ENCODE measurements at regions not wholly inside any gene's neighbourhood (a gene's known extent, or its start where the extent isn't known, plus 50 kb on each side); places are given as distances from the start of the nearest gene placed in this dataset.

- in situ Hi-C loops (cut with HindIII; ENCODE audit: low pct_unique_long_range_greater_than_20kb, low sequenced_read_pairs) (no loop called here), intact Hi-C loops (cut with micrococcal nuclease; ENCODE audit: unreplicated experiment) (no loop called here)
- Histone ChIP-seq H3K4me1 (ENCODE audit: control insufficient read depth, insufficient read depth, low read length) (no peaks in the 10 kb centered on the region), H3K27me3 (ENCODE audit: control insufficient read depth, insufficient read depth, low read length) (no peaks in the 10 kb centered on the region), H3K36me3 (ENCODE audit: control insufficient read depth, insufficient read depth, low read length) (no peaks in the 10 kb centered on the region), H3K4me3 (ENCODE audit: low read depth in 2 of 2, low read length in 2 of 2) (no peak overlapping the region), H3K27ac (ENCODE audit: low read length) (no peak overlapping the region), H3K9me3 (ENCODE audit: control insufficient read depth, insufficient read depth, low read depth, low read length) (no peaks in the 10 kb centered on the region)
- DNase-seq (ENCODE audit: low read depth, low spot score) = no peak
- BruUV-seq (replicated peaks) = no TSS peak
- POLR2A ChIA-PET = no interaction called here
- TF ChIP-seq SIN3A (IDR thresholded peaks at IDR 0.05; ENCODE audit: borderline replicate concordance, insufficient read depth, low read depth, low read length) (no peak), REST (IDR thresholded peaks at IDR 0.05; ENCODE audit: insufficient read depth in 1 of 2, low read depth in 2 of 2, low read length in 1 of 2) (no peak), TCF7L2 (IDR thresholded peaks at IDR 0.05; ENCODE audit: low read depth, low read length) (no peak), CTCF (IDR thresholded peaks at IDR 0.05) (no peak), POLR2AphosphoS5 (IDR thresholded peaks at IDR 0.05; ENCODE audit: low read depth, low read length) (no peak)
- CTCF ChIA-PET = no interaction called here
- ATAC-seq = no peak
Observed at GRCh38 chr17:12553625-12554024, 112.1 kb upstream of the MYOCD start.

GRCh38 chr17:12554251-12554650 is 111.4 kb upstream of the MYOCD start:
- POLR2A ChIA-PET = no interaction called here
- intact Hi-C loops (cut with micrococcal nuclease; ENCODE audit: unreplicated experiment) = no loop called here
- TF ChIP-seq TCF7L2 (IDR thresholded peaks at IDR 0.05; ENCODE audit: low read depth, low read length) = no peak
- TF ChIP-seq REST (IDR thresholded peaks at IDR 0.05; ENCODE audit: insufficient read depth in 1 of 2, low read depth in 2 of 2, low read length in 1 of 2) = no peak
- TF ChIP-seq POLR2AphosphoS5 (IDR thresholded peaks at IDR 0.05; ENCODE audit: low read depth, low read length) = no peak
- TF ChIP-seq CTCF (IDR thresholded peaks at IDR 0.05) = no peak
- TF ChIP-seq SIN3A (IDR thresholded peaks at IDR 0.05; ENCODE audit: borderline replicate concordance, insufficient read depth, low read depth, low read length) = no peak
- DNase-seq (ENCODE audit: low read depth, low spot score) = no peak
- no peaks in the 10 kb centered on the region for H3K9me3 ChIP-seq (ENCODE audit: control insufficient read depth, insufficient read depth, low read depth, low read length)
- CTCF ChIA-PET = no interaction called here
- in situ Hi-C loops (cut with HindIII; ENCODE audit: low pct_unique_long_range_greater_than_20kb, low sequenced_read_pairs) = no loop called here
- no peak overlapping the region for H3K27ac ChIP-seq (ENCODE audit: low read length)
- ATAC-seq = no peak
- H3K27me3 ChIP-seq (ENCODE audit: control insufficient read depth, insufficient read depth, low read length) = no peaks in the 10 kb centered on the region
- no TSS peak for BruUV-seq (replicated peaks)
- H3K36me3 ChIP-seq (ENCODE audit: control insufficient read depth, insufficient read depth, low read length) = no peaks in the 10 kb centered on the region
- H3K4me1 ChIP-seq (ENCODE audit: control insufficient read depth, insufficient read depth, low read length) = no peaks in the 10 kb centered on the region
- no peak overlapping the region for H3K4me3 ChIP-seq (ENCODE audit: low read depth in 2 of 2, low read length in 2 of 2)
